T1000 (cell line): ENCODE measurements at regions not wholly inside any gene's neighbourhood (a gene's known extent, or its start where the extent isn't known, plus 50 kb on each side); places are given as distances from the start of the nearest gene placed in this dataset.
"Not testable (repeated sequence)": the region's sequence is repeated elsewhere in the genome, so short reads cannot be mapped to it uniquely, and the experiment has no call there.

Experiments used
- DNase-seq: peaks from one replicate; lab custom pipeline; 2025; ENCODE audit warnings: mixed read lengths; lab: John Stamatoyannopoulos, UW

DNA sequence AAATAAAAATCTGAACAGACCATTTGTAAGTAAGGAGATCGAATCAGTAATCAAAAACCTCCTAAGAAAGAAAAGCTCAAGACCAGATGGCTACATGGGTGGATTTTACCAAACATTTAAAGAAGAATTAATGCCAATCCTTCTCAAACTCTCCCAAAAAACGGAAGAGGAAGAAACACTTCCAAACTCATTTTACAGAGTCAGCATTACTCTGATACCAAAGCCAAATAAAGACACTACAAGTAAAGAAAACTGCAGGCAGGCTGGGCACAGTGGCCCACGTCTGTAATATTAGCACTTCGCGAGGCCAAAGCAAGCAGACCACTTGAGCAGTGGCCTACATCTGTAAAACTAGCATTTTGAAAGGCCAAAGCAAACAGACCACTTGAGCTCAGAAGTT lies 159.8 kb downstream of the DPY19L2 start:
- no peak for DNase-seq

DNA sequence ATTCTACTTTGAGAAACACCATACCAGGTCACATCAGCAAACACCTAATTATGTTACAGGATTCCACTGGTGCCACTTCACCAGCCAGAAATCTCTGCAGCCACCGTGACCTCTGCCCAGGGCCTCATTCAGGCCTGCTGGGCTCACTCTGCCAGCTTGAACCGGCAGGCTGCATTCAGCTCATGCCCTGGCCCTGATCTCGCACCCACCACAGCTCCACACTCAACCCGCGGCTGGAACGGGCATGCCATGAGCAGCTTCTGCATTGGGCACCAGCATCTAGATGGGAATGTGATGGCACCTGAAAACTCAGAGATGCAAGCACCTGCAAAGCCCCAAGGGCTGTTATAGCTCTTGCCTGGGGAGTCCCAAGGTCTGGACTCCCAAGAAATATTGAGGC lies 168.7 kb downstream of the DPY19L2 start:
- DNase-seq = no peak

GRCh38 chr12:63498239-63498638 lies 170.1 kb downstream of the DPY19L2 start:
- no peak for DNase-seq

DNA sequence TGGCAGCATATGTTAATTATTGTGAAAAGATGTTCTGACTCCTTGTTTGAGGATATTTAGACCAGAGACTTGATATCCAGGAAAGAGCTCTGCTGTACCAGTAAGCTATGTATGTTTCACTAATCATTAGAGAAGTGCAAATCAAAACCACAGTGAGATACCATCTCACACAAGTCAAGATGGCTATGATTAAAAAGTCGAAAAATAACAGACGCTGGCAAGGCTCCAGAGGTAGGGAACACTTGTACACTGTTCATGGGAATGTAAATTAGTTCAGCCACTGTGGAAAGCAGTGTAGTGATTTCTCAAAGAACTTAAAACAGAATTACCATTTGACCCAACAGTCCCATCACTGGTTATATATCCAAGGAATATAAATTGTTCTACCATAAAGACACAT lies 171.6 kb downstream of the DPY19L2 start:
- DNase-seq = no peak

GRCh38 chr12:63495974-63496373 lies 172.3 kb downstream of the DPY19L2 start:
- DNase-seq = no peak

- not testable (repeated sequence) for DNase-seq
Observed at GRCh38 chr12:63493357-63493756, 174.9 kb downstream of the DPY19L2 start.

GRCh38 chr12:63480186-63480585 lies 188.1 kb downstream of the DPY19L2 start:
- no peak for DNase-seq

GRCh38 chr12:63470161-63470560 lies 198.1 kb downstream of the DPY19L2 start:
- no peak for DNase-seq

DNA sequence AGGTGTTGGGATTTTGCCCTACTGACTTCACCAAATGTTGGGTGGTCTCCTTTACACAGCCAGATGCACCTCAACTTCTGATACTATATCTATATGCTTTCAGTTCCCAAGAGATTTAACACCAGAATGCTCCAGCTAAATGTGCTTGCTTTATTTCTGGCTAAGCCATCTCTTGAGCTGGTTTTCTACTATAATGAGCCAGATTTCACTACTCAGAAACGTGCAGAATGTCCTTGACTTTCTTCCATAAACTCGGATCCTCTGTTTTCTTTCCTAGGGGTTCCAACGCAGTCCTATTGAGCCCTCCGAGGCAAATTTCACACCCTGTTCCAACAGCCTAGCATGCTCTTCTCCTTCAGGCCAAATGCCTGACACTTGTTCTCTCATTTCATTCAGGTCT lies 200.3 kb downstream of the DPY19L2 start:
- DNase-seq = no peak

DNA sequence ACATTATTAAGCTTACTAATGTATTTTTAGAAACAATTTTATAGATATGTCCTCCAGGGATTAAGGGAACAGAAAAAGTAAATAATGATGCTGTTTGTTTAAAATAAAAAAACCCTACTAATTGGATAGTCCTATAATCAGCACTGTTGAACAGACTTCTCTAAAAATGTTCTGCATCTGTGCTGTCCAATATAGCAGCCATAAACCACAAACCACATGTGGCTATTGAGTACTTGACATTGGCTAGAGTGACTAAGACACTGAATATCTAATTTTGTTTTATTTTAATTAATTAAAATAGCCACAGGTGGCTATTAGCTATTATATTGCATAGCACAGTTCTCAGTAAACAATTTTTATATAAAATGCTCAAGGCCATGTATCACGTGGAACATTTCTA lies 210.4 kb downstream of the DPY19L2 start:
- no peak for DNase-seq

DNA sequence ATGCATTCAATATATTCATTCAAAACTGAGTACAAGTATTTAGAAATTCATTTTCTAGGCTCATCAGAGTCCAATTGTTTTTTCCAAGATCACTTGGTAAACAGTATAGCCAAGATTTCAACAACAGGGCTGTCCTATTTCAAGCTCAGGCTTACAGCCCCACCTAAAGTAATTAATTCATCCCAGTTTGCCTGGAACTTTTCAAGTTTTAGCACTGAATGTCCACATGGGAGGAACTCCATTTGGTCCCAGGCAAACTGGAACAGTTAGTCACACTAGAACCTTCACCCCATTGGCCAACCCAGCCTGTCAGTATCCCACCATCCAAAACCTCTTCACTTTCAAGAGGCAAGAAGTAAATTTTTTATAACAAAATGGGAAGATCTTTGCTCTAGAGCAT lies 210.9 kb downstream of the DPY19L2 start:
- no peak for DNase-seq

DNA sequence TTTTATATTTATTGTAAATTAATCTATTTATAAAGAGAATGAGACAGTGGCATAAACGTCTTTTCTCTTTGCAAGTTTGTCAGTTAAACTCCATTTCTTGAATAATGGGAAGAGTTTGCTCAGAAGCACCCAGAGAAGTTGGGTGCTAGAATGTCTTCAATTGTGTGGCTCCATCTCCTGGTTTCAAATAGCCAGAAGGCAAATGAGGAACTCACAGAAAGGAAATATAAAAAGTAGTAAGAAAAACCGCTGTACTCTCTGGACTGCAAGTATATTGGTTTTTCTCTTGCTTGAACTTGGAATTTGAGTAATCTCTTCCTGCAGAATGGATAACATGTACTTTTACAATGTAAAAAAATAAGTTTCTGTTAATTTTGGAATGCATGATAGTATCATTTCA lies 217.5 kb downstream of the DPY19L2 start:
- DNase-seq = no peak

DNA sequence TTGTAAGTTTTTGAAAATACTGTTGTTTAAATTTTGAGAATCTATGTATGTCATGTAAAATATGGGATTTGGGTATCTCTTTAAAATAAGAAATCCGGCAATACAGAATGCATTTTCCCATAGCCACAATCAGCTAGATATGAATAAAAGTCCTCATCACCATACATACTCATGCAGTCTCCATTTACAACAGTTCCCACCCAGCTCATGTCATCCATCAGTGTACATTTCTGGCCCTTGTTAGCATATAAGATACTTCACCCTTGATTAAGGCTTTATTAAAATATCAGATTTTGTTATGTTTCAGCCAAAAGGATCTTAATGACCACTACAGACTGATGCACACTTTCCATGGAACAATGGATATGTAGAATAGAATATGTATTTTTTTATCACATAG lies 218.0 kb downstream of the DPY19L2 start:
- no peak for DNase-seq

DNA sequence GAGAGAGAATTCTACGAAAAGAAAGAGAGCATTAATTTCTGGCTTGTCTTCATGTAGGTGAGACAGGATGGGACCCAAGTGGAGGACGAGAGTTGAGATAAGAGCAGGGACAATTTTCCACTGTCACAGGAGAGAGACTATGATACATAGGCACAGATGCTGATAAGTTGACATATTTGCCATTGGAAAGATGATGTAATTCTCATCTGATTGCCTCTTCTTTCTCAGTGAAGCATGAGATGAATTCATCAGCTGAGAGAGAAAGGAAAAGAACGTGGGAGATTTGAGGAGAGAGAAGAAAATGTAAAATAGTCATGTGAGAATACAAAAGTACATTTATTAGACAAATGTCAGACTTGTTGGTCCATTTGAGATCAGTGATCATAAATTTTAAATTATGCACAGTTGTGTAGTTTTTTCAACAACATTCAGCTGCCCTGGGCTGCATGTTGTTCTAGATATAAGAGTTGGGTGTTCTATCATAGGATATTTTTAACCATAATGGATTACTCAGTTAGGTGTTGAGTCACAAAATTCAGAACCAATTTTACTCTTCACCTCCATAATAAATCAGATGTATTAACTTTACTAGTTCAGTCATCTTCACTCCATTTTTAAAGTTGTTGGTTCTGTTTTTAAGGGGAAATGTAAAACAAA lies 222.9 kb downstream of the DPY19L2 start:
- no peak for DNase-seq

GRCh38 chr12:63440048-63440447 lies 228.2 kb downstream of the DPY19L2 start:
- DNase-seq = no peak

DNA sequence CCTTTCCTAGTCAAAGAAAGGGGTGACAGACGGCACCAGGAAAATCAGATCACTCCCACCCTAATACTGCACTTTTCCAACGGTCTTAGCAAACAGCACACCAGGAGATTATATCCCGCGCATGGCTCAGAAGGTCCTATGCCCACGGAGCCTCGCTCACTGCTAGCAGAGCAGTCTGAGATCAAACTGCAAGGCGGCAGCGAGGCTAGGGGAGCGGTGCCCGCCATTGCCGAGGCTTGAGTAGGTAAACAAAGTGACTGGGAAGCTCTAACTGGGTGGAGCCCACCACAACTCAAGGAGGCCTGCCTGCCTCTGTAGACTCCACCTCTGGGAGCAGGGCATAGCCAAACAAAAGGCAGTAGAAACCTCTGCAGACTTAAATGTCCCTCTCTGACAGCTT lies 233.9 kb downstream of the DPY19L2 start:
- not testable (repeated sequence) for DNase-seq

- DNase-seq = not testable (repeated sequence)
Observed at GRCh38 chr12:63427969-63428368, 240.3 kb downstream of the DPY19L2 start.

GRCh38 chr12:63427029-63427428 lies 241.3 kb downstream of the DPY19L2 start:
- DNase-seq = not testable (repeated sequence)

GRCh38 chr12:63424671-63425070 lies 243.6 kb downstream of the DPY19L2 start:
- DNase-seq = no peak

DNA sequence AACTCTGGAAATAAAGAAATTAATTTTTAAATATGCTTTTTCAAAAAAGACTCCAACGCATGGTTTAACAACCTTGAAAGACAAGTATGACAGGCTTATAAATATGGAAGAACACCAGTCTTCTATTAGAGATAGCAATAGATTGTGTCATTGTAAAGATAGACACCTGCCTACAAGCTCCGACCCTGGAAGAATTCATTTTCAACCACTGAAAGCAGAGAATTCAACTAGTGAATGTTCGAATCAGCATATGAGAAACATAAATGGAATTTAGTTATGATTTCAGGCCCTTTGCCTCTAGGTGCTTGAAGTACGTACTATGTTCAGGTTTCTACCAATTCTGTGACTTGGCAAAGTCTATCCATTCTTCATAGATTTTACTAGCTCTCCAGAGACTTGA lies 244.5 kb downstream of the DPY19L2 start:
- no peak for DNase-seq

- DNase-seq = peak; percentile 65
Observed at GRCh38 chr12:63420206-63420644, 248.1 kb downstream of the DPY19L2 start.

DNA sequence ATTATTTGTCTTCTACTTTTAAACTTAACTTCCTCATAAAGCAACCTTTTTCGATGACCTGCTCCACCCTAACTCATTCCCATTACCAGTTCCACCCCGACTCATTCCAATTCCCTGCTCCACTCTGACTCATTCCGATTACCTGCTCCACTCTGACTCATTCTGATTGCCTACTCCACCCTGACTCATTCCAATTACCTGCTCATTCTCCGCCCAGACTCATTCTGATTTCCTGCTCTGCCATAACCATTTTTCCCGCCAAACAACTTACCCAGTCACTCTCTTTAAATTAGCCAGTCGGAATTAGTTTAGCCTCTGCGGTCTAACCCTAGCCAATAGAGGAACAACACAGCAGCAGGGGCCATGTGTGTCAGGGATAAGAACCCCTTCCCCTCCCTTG lies 249.1 kb downstream of the DPY19L2 start:
- no peak for DNase-seq

DNA sequence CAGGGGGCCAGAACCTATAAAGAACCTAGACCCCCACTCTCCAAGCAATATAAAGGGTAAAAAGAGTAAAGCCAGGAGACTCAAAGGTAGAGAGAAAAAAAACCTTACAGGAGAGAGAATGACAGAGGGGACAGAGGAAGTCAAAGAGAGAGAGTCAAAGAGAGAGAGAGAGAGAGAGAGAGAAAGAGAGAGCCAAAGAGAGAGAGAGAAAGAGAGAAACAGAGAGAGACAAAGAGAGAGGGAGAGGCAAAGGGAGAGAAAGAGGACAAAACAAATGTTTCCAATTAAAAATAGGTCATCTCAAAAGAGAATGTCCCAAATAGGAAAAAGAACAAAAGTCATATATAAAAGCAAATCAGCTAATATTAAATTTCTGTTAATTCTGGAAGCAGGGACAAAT lies 251.5 kb downstream of the DPY19L2 start:
- DNase-seq = no peak

DNA sequence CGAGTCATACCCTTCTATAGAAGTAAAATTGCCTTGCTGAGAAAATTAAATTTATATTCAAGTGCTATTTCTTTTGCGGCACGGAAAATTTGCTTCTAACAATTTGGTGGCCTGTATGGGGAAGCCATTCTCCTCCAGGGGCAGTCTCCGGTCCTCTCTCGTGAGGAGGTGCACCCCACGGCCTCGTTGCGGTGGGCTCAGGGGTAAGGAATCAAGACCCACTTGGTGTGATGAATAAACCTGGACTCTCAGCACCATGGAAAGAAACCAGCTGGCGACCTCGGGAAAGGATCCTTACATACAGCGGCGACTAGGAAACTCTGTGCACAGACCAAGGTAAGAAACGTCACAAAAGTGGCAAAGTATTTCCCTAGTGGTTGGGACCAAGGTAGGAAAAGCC lies 252.9 kb downstream of the DPY19L2 start:
- no peak for DNase-seq
